HFFc6 (cell line): ENCODE measurements at regions not wholly inside any gene's neighbourhood (a gene's known extent, or its start where the extent isn't known, plus 50 kb on each side); places are given as distances from the start of the nearest gene placed in this dataset.

Source experiments
- DNase-seq: peaks from one replicate; pipeline ENCODE4 v3.0.0-alpha.2; 2018
- H3K27ac Mint-ChIP-seq: 2 replicates; pipeline ENCODE4 v1.8.0; 2020; ENCODE audit warnings: mild to moderate bottlenecking, mixed read lengths
- H3K27me3 Mint-ChIP-seq: 2 replicates; pipeline ENCODE4 v1.8.0; 2021; ENCODE audit warnings: mild to moderate bottlenecking, moderate library complexity, mixed read lengths; ENCODE audit not compliant: insufficient read depth
- H3K36me3 Mint-ChIP-seq: 2 replicates; pipeline ENCODE4 v1.8.0; 2021; ENCODE audit warnings: low read depth, mixed read lengths
- H3K4me1 Mint-ChIP-seq: 2 replicates; pipeline ENCODE4 v1.8.0; 2020; ENCODE audit warnings: low read depth, mixed read lengths
- H3K4me3 Mint-ChIP-seq: 2 replicates; pipeline ENCODE4 v1.8.0; 2020; ENCODE audit warnings: mild to moderate bottlenecking, moderate library complexity, mixed read lengths
- H3K9me3 Mint-ChIP-seq: 2 replicates; pipeline ENCODE4 v1.8.0; 2020; ENCODE audit warnings: mild to moderate bottlenecking, mixed read lengths
- CTCF ChIP-seq: fragments of 200-600 bp; sonication (generic); IDR thresholded peaks from 2 replicates; pipeline ENCODE4 v1.5.0; 2021; ENCODE audit warnings: antibody characterized with exemption, mild to moderate bottlenecking

DNA sequence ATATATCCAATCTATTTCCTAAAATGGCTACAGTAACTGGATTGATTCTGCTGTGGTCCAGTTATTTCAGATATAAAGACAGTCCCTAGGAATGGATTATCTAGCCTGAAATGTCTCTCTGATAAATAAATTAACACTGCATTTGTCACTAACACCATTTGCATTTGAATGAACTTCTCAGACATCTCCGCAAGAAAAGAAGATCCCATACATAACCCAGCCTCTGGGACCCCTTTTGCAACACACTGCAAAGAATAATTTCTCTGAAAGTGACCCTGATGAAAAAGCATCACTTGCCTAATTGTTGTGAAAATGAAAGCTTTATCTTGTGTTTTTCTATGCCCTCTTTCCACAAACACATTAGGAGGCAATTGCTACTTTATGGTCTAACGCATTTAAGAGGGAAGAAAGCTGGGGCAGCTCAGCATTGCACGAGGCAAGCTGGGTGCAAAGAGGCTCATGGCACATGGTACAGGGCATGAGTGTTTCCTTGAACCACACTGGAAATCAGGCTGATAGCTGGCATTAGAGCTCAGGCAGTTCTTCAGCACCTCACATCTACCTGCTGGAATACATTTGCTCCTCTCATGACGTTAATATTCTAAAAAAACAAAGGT lies 379.9 kb downstream of the IRS2 start:
- no peak for DNase-seq
- Mint-ChIP-seq H3K4me1 (no peaks in the 10 kb centered on the region; the same call in 1 of the 2 replicates), H3K27me3 (no peaks in the 10 kb centered on the region), H3K36me3 (no peaks in the 10 kb centered on the region), H3K27ac (no peak overlapping the region), H3K9me3 (no peaks in the 10 kb centered on the region), H3K4me3 (no peak overlapping the region)
- TF ChIP-seq CTCF: no peak

- no peak overlapping the region for H3K4me3 Mint-ChIP-seq
- no peaks in the 10 kb centered on the region; the same call in 1 of the 2 replicates for H3K4me1 Mint-ChIP-seq
- TF ChIP-seq CTCF: no peak
- H3K27me3 Mint-ChIP-seq: peaks cover 1% of the 10 kb centered on the region; the same call in 1 of the 2 replicates
- DNase-seq: no peak
- no peak overlapping the region for H3K27ac Mint-ChIP-seq
- H3K9me3 Mint-ChIP-seq: no peaks in the 10 kb centered on the region
- H3K36me3 Mint-ChIP-seq: no peaks in the 10 kb centered on the region
Observed at GRCh38 chr13:109403012-109403421, 383.4 kb downstream of the IRS2 start.

DNA sequence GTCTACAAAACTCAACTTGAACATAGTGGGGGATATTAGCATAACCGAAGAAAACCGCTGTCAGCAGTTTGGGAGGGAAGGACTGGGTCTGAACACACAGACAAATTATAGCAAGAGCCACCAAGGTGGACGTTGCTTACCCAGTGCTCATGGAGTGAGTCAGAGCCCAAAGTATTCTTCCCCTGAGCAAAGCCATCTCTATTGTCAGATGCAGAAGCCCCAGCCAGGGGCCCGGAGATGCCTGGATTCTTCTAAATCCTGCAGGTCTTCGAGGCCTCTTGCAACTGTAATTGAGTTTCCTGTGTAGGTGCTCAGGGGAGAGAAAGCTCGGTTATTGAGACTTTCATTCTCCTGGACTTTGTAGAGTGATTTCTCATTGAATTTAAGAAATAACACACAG lies 384.5 kb downstream of the IRS2 start:
- no peaks in the 10 kb centered on the region for H3K36me3 Mint-ChIP-seq
- no peak overlapping the region for H3K27ac Mint-ChIP-seq
- no peak for TF ChIP-seq CTCF
- DNase-seq: no peak
- no peak overlapping the region for H3K4me3 Mint-ChIP-seq
- peaks cover 1% of the 10 kb centered on the region; the same call in 1 of the 2 replicates for H3K27me3 Mint-ChIP-seq
- no peaks in the 10 kb centered on the region for H3K9me3 Mint-ChIP-seq
- H3K4me1 Mint-ChIP-seq: no peaks in the 10 kb centered on the region; the same call in 1 of the 2 replicates

DNA sequence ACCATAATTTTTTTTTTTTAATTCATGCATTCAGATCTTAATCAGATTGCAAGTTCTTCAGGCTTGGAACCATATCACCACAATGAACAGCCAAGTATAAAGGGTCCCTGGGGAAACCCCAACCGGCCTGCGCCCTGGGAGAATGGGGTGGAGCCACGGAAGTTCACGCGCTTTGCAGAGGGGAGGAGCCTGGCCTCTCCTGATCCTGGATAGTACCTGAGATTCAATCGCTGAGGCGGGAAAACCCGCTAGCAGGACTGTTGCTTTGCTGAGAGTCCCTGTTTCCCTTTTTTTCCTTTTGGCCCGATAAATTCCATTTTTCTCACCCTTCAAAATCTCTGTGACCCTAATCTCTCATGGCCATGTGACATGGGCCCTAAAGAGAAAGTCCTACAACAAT lies 385.1 kb downstream of the IRS2 start:
- Mint-ChIP-seq H3K27ac (no peak overlapping the region), H3K27me3 (peaks cover 1% of the 10 kb centered on the region; the same call in 1 of the 2 replicates), H3K4me1 (no peaks in the 10 kb centered on the region; the same call in 1 of the 2 replicates), H3K4me3 (no peak overlapping the region), H3K36me3 (no peaks in the 10 kb centered on the region), H3K9me3 (no peaks in the 10 kb centered on the region)
- no peak for DNase-seq
- TF ChIP-seq CTCF: no peak

DNA sequence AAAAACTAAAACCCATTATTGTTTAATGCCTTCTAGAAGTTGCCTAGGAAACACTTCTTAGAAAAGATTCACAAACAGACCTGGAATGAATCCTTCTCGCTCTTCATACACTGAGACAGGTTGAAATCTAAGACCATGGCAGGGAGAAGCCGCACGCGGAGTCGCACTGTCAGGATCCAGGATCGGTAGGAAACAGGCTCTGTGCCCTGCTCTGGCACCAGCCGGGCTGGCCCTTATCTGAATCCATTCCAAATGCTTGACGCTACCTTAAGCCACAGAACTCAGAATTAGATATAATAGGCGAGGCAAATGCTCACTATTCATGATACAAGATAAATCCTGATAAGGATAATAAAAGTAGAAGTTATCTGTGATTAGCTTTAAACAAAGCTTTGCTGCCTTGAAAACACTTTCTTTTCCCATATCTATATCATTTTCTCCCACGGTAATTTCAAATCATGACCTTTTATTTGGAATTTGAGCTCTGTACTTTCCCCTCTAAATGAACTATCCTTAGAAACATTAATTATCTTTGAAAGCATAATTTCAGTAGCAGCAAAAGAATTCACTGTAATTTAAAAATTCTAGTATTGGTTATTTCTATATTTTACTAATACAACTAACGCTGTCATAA lies 385.6 kb downstream of the IRS2 start:
- no peak for TF ChIP-seq CTCF
- Mint-ChIP-seq H3K27ac (no peak overlapping the region), H3K27me3 (peaks cover 1% of the 10 kb centered on the region; the same call in 1 of the 2 replicates), H3K9me3 (no peaks in the 10 kb centered on the region), H3K36me3 (no peaks in the 10 kb centered on the region), H3K4me3 (no peak overlapping the region), H3K4me1 (no peaks in the 10 kb centered on the region; the same call in 1 of the 2 replicates)
- no peak for DNase-seq
